Body of pancreas (tissue), 4 donors: ENCODE measurements at regions not wholly inside any gene's neighbourhood (a gene's known extent, or its start where the extent isn't known, plus 50 kb on each side); places are given as distances from the start of the nearest gene placed in this dataset.

Source experiments
- CTCF ChIP-seq, 7 experiments: fragments of 450-650 bp in 4 of 7; fragments of 200-600 bp in 3 of 7; sonication (generic) in 3 of 7; IDR thresholded peaks; one replicate each; pipeline ENCODE4 v1.5.1; 2016 to 2019; ENCODE audit warnings: antibody characterized with exemption in 7 of 7
- POLR2A ChIP-seq, 3 donors: fragments of 450-650 bp; IDR thresholded peaks; one replicate each; pipeline ENCODE4 v1.6.1; 2016; ENCODE audit warnings: antibody characterized with exemption in 3 of 3, mild to moderate bottlenecking in 2 of 3

- TF ChIP-seq CTCF (IDR thresholded peaks at IDR 0.05) (no peak), POLR2A (IDR thresholded peaks at IDR 0.05) (no peak)
Observed at GRCh38 chr21:26641062-26641461, 68.0 kb upstream of the CYYR1 start.
